DMS79 (cell line): ENCODE measurements at regions not wholly inside any gene's neighbourhood (a gene's known extent, or its start where the extent isn't known, plus 50 kb on each side); places are given as distances from the start of the nearest gene placed in this dataset.
"Not testable (repeated sequence)": the region's sequence is repeated elsewhere in the genome, so short reads cannot be mapped to it uniquely, and the experiment has no call there.

Experiments
- DNase-seq: peaks from one replicate; lab custom pipeline; 2025; lab: John Stamatoyannopoulos, UW

DNA sequence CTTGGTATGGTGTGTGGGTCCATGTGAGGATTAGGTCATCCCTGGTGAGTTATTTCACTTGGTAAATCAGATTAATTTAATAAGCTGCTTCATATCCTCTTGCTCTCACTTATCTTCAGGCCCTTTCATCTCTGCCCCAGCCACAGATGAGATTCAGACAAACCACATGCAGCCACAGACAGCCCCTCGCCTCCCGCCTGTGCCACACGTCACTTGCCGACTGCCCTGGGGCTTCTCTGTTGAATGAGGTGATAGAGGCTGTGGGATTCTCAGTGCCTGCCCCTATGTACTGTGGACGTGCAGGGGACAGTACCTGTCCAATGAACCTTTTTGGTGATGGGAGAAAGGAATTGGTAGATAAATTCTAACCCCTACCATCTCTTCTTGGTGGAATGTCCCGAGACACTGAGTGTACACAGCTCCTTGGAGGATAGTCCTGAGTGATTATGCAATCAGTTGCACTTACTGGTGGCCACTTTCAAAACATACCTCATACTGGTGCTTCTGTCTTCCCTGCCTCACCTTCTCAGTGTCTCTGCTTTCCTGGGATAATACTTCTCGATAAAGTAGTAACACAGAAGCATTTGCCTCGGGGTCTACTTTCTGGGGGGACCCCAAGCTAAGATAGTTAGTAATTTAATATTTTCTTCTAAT, 248.7 kb downstream of the TTC6 start:
- no peak for DNase-seq

DNA sequence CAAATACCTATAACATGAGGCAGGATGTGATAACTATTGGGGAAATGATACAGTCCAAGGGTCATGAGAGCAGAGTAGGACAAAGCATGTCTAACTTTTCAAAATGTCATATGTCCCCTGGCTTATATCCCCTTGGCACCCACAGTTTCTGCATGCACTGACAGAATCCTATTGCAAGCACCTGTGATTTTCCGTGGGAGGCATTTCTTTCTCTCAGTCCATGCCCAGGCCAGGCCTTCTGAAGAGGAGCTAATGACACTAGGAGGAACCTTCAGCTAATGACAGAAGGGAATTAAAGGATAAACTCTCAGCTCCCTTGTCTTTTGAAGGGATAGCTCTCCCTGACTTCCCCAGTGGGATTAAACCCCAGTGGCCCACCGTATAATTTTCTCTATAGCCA, 249.2 kb downstream of the TTC6 start:
- DNase-seq, result no peak

- DNase-seq, result no peak
These were observed 253.7 kb downstream of the TTC6 start for GRCh38 chr14:37848985-37849621.

GRCh38 chr14:37851054-37851453, 255.6 kb downstream of the TTC6 start:
- DNase-seq, result no peak

GRCh38 chr14:37855871-37856270, 260.4 kb downstream of the TTC6 start:
- DNase-seq, result no peak

- DNase-seq, result no peak
These were observed 262.4 kb downstream of the TTC6 start for GRCh38 chr14:37857774-37858266.

DNA sequence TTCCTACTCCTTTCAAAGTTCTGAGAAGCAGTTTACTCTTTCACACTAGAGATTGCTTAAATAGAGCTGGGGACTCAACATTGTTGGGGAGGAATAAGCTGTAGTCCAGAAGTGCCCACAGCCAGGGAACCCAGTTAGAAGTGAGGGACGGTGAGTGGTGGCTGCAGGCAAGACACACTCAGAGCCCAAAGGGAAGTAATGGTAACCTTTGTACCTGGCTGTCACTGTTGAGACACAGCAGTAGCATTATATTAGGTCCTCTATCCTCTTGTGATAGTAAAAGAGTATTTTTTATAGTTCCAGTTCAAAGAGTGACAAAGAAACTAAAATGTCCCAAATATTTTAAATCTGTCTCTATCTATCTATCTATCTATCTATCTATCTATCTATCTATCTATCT, 263.3 kb downstream of the TTC6 start:
- no peak for DNase-seq

- no peak for DNase-seq
These were observed 263.7 kb downstream of the TTC6 start for GRCh38 chr14:37859177-37859576.

- DNase-seq, result no peak
These were observed 266.8 kb downstream of the TTC6 start for GRCh38 chr14:37862263-37862662.

DNA sequence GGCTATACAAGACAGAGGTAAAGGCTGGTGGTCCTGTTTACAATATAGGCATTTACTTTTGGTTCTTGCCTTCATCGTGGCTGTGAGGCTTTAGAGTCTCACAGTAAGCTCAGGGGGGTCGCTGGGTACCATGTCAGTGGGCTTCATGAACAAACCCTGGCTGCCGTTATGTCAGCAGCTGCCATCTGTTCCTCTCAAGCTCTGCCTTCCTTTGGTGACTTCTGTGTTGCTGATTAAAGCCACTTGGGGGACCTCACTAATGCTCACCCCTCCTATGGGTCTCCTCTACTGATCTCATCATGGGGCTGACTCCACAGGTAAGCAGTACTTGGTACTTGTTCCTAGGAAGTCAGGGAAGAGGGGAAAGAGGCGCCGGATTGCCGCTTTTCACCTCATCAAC, 268.7 kb downstream of the TTC6 start:
- no peak for DNase-seq

- peak; percentile 68 for DNase-seq
These were observed 269.7 kb downstream of the TTC6 start for GRCh38 chr14:37864861-37865718.

DNA sequence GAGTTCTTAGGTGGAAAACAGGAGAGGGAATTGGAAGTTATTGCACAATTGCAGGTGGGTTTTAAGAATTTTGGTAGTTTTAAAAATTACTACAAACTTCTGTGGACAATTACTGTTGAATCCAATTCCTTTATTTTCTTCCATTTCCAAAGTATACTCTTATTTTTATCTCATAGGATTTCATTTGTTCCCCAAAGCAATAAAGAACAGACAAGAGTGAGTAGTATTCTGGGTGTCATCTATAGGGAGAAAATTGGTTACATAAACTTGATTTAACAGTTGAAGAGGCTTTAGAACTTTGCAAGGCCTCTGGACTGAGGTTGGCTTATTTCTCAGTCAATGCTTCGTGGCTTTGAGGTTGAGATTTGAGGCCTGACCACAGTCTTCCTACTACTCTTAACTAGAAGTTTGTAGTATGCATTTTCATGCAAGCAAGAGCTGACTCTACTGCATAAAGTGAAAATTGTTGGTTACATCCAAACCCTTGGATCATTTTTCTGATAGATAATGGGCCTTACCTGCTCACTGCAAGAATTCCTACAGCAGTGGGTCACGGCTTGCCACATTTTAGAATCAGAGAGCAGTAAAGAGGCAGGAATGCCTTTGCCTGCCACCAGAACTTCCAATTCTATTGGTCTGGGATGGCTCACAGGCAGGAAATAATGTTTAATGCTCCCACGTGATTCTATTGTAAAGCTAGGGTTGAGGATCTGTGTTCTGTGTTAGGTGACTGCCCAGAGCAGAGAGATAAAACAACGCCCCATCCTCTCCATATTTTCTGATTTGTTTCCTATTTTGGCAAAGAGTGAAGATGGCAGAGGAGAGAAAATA, 270.5 kb downstream of the TTC6 start:
- no peak for DNase-seq

- DNase-seq, result no peak
These were observed 274.2 kb downstream of the TTC6 start for GRCh38 chr14:37869633-37870032.

- no peak for DNase-seq
These were observed 274.7 kb downstream of the TTC6 start for GRCh38 chr14:37870170-37870569.

DNA sequence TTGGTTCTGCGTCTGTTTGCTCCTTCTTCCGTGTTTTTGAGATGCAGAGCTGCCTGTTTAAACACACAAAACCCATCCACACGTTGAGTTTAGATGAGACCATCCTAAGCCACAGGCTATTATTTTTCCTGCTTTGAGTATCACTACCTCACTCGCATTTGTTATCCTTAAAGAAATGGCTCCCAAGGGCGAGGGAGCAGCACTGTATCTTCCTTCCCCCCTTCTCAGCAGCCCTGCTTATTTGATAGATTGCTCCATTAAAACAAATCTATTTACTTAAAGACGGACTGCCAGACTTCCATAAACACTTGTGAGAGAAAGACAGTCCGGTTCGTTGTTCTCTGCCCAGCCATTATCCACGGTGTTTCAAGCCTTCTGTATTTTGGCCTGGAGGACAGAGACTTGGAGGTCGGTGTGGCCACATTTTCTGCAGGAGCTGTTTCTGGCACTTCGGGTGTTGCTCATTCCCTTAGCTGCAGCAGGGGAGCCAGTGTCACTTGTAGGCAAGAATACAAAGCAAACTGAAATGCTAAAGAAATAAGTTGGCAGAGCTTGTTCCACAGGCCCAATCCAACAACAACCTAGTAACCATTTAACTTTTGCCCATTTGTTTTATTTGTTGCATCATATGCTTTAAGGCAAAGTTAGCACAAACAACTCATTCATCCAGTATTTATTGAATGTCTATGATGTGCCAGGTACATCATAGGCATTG, 275.4 kb downstream of the TTC6 start:
- no peak for DNase-seq

GRCh38 chr14:37874065-37874428, 278.6 kb downstream of the TTC6 start:
- DNase-seq, result not testable (repeated sequence)

- DNase-seq, result peak; percentile 33
These were observed 279.1 kb downstream of the TTC6 start for GRCh38 chr14:37874429-37875109.

- DNase-seq, result no peak
These were observed 292.8 kb downstream of the TTC6 start for GRCh38 chr14:37888234-37888633.

DNA sequence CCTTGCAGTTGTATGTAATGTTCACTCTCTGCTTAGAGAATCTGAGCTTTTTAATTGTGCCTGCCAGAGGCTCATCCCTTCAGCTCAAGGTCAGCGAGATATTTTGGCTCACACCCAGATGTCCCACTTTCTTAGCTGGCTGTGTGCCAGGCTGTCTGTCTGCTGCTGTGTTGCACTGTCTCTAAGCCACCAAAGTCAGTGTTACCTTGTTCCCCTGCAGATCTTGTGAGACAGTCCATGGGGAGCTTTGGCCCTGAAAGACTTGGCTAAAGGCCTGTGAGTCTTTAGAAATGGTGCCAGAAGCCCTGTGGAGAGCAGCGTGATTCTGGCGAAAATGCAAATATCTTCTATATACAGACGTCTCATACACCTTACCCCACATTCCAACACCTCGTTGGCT, 293.7 kb downstream of the TTC6 start:
- DNase-seq, result no peak

GRCh38 chr14:37890095-37890494, 294.7 kb downstream of the TTC6 start:
- DNase-seq, result no peak

DNA sequence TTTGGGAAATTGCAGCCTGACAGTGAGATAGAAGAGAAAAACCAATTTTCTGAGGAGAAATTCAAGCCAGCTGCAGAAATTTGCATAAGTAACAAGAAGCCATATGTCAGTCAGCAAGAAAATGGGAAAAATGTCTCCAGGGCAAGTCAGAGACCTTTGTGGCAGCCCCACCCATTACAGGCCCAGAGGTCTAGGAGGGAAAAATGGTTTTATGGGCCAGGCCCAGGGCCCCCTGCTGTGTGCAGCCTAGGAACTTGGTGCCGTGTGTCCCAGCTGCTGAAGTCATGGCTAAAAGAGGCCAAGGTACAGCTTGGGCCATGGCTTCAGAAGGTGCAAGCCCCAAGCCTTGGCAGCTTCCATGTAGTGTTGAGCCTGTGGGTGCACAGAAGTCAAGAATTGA, 296.1 kb downstream of the TTC6 start:
- not testable (repeated sequence) for DNase-seq
